ENCODE measurements at regions not wholly inside any gene's neighbourhood (a gene's known extent, or its start where the extent isn't known, plus 50 kb on each side); places are given as distances from the start of the nearest gene placed in this dataset.

- TF ChIP-seq, protein P1, sequence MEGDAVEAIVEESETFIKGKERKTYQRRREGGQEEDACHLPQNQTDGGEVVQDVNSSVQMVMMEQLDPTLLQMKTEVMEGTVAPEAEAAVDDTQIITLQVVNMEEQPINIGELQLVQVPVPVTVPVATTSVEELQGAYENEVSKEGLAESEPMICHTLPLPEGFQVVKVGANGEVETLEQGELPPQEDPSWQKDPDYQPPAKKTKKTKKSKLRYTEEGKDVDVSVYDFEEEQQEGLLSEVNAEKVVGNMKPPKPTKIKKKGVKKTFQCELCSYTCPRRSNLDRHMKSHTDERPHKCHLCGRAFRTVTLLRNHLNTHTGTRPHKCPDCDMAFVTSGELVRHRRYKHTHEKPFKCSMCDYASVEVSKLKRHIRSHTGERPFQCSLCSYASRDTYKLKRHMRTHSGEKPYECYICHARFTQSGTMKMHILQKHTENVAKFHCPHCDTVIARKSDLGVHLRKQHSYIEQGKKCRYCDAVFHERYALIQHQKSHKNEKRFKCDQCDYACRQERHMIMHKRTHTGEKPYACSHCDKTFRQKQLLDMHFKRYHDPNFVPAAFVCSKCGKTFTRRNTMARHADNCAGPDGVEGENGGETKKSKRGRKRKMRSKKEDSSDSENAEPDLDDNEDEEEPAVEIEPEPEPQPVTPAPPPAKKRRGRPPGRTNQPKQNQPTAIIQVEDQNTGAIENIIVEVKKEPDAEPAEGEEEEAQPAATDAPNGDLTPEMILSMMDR (IDR thresholded peaks at IDR 0.05; ENCODE audit: borderline replicate concordance, insufficient read depth, low read depth, low read length): no peak
- no peak overlapping the region for H3K4me3 ChIP-seq (ENCODE audit: low read depth, low read length)
Observed at GRCh38 chr22:48393041-48393370, 1434.7 kb downstream of the BRD1 start.

- H3K4me3 ChIP-seq (ENCODE audit: low read depth, low read length): no peak overlapping the region
- TF ChIP-seq, protein P1 (IDR thresholded peaks at IDR 0.05; ENCODE audit: borderline replicate concordance, insufficient read depth, low read depth, low read length): no peak
Observed at GRCh38 chr22:48391820-48392219, 1435.9 kb downstream of the BRD1 start.

DNA sequence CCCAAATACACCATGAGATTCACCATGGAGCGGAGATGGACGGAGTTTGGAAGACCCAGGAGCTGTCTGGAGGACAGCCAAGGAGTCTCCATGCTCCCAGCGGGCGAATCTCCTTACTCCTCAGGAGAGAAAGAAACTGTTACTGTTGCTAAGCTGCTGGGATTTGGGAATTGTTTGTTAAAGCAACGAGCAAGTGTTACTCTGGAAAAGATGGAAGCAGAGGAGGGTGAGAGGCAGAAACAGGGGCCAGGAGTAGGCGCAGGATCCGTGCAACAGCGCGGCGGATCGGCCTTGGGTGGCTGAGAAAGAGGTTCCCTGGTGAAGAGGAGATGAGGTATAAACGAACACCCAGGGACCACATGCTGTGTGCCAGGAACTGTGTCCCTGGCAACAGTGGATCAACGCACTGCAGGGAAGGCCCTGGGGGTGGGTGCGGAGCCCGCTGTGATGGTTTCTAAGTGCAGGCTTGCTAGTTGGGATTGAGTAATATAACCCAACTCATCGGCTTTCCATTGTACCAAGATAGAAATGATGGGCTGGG, 1436.4 kb downstream of the BRD1 start:
- TF ChIP-seq, protein P1 (IDR thresholded peaks at IDR 0.05; ENCODE audit: borderline replicate concordance, insufficient read depth, low read depth, low read length): no peak
- H3K4me3 ChIP-seq (ENCODE audit: low read depth, low read length): no peak overlapping the region

GRCh38 chr22:48389916-48390315, 1437.8 kb downstream of the BRD1 start:
- TF ChIP-seq, protein P1 (IDR thresholded peaks at IDR 0.05; ENCODE audit: borderline replicate concordance, insufficient read depth, low read depth, low read length): no peak
- no peak overlapping the region for H3K4me3 ChIP-seq (ENCODE audit: low read depth, low read length)

- TF ChIP-seq, protein P1 (IDR thresholded peaks at IDR 0.05; ENCODE audit: borderline replicate concordance, insufficient read depth, low read depth, low read length): no peak
- H3K4me3 ChIP-seq (ENCODE audit: low read depth, low read length): no peak overlapping the region
Observed at GRCh38 chr22:48382197-48382596, 1445.5 kb downstream of the BRD1 start.

GRCh38 chr22:48380016-48380665, 1447.5 kb downstream of the BRD1 start:
- TF ChIP-seq, protein P1 (IDR thresholded peaks at IDR 0.05; ENCODE audit: borderline replicate concordance, insufficient read depth, low read depth, low read length): no peak
- no peak overlapping the region for H3K4me3 ChIP-seq (ENCODE audit: low read depth, low read length)

GRCh38 chr22:48379371-48379770, 1448.3 kb downstream of the BRD1 start:
- no peak overlapping the region for H3K4me3 ChIP-seq (ENCODE audit: low read depth, low read length)
- TF ChIP-seq, protein P1 (IDR thresholded peaks at IDR 0.05; ENCODE audit: borderline replicate concordance, insufficient read depth, low read depth, low read length): no peak
